HEK293T (cell line): ENCODE measurements at regions not wholly inside any gene's neighbourhood (a gene's known extent, or its start where the extent isn't known, plus 50 kb on each side); places are given as distances from the start of the nearest gene placed in this dataset.

Experiments
- BHLHE40 ChIP-seq: fragments of 450-650 bp; IDR thresholded peaks from 2 replicates; pipeline ENCODE4 v1.6.1; 2016; ENCODE audit warnings: mild to moderate bottlenecking, moderate library complexity, borderline replicate concordance
- ELF4 ChIP-seq: fragments of 450-650 bp; IDR thresholded peaks from 2 replicates; pipeline ENCODE4 v1.6.1; 2017; ENCODE audit warnings: antibody characterized with exemption
- FOXA1 ChIP-seq: fragments of 450-650 bp; IDR thresholded peaks from 2 replicates; pipeline ENCODE4 v1.6.1; 2016; ENCODE audit warnings: mild to moderate bottlenecking
- FOXM1 ChIP-seq: fragments of 450-650 bp; IDR thresholded peaks from 2 replicates; pipeline ENCODE4 v1.6.1; 2017; ENCODE audit warnings: mild to moderate bottlenecking, borderline replicate concordance
- HDGF ChIP-seq: fragments of 450-650 bp; IDR thresholded peaks from 2 replicates; pipeline ENCODE4 v1.6.1; 2017; ENCODE audit warnings: antibody characterized with exemption, borderline replicate concordance
- L3MBTL2 ChIP-seq: fragments of 450-650 bp; conservative IDR thresholded peaks from 2 replicates; pipeline ENCODE4 v1.6.1; 2016; ENCODE audit warnings: mild to moderate bottlenecking
- LEF1 ChIP-seq: fragments of 450-650 bp; IDR thresholded peaks from 2 replicates; pipeline ENCODE4 v1.6.1; 2017; ENCODE audit warnings: mild to moderate bottlenecking, borderline replicate concordance
- NFRKB ChIP-seq: fragments of 450-650 bp; IDR thresholded peaks from 2 replicates; pipeline ENCODE4 v1.6.1; 2016; ENCODE audit warnings: mild to moderate bottlenecking, moderate library complexity
- SP1 ChIP-seq: fragments of 450-650 bp; IDR thresholded peaks from 2 replicates; pipeline ENCODE4 v1.6.1; 2017
- SUZ12 ChIP-seq: fragments of 450-650 bp; IDR thresholded peaks from 2 replicates; pipeline ENCODE4 v1.6.1; 2016; ENCODE audit warnings: mild to moderate bottlenecking

- no peak for TF ChIP-seq SP1
- no peak for TF ChIP-seq BHLHE40
- no peak for TF ChIP-seq SUZ12
- no peak for TF ChIP-seq NFRKB
- TF ChIP-seq LEF1, result no peak
- TF ChIP-seq ELF4, result no peak
- no peak for TF ChIP-seq HDGF
- TF ChIP-seq L3MBTL2, result no peak
- no peak for TF ChIP-seq FOXA1
- no peak for TF ChIP-seq FOXM1
These were observed 388.9 kb downstream of the HTR1A start for GRCh38 chr5:63573380-63573779.
